Renal pelvis (tissue), 1 donor: ENCODE measurements at regions not wholly inside any gene's neighbourhood (a gene's known extent, or its start where the extent isn't known, plus 50 kb on each side); places are given as distances from the start of the nearest gene placed in this dataset.
"Not testable (repeated sequence)": the region's sequence is repeated elsewhere in the genome, so short reads cannot be mapped to it uniquely, and the experiment has no call there.

Source experiments
- DNase-seq: peaks from one replicate; pipeline ENCODE4 v3.0.0-alpha.2; 2013

- DNase-seq, result no peak
Measured at GRCh38 chr7:86202833-86203232, 440.9 kb upstream of the GRM3 start.

GRCh38 chr7:86201767-86202166 is 441.9 kb upstream of the GRM3 start:
- DNase-seq, result no peak

GRCh38 chr7:86199881-86200614 is 443.7 kb upstream of the GRM3 start:
- no peak for DNase-seq

- DNase-seq, result no peak
Measured at GRCh38 chr7:86190351-86190750, 453.4 kb upstream of the GRM3 start.

- DNase-seq, result no peak
Measured at GRCh38 chr7:86181474-86181873, 462.2 kb upstream of the GRM3 start.

- no peak for DNase-seq
Measured at GRCh38 chr7:86164827-86165226, 478.9 kb upstream of the GRM3 start.

- no peak for DNase-seq
Measured at GRCh38 chr7:86158111-86158510, 485.6 kb upstream of the GRM3 start.

GRCh38 chr7:86155623-86156022 is 488.1 kb upstream of the GRM3 start:
- DNase-seq, result no peak

GRCh38 chr7:86152926-86153325 is 490.8 kb upstream of the GRM3 start:
- DNase-seq, result no peak

GRCh38 chr7:86149024-86149665 is 494.6 kb upstream of the GRM3 start:
- DNase-seq, result no peak

- no peak for DNase-seq
Measured at GRCh38 chr7:86148501-86148900, 495.2 kb upstream of the GRM3 start.

- no peak for DNase-seq
Measured at GRCh38 chr7:86137343-86137742, 506.4 kb upstream of the GRM3 start.

- no peak for DNase-seq
Measured at GRCh38 chr7:86130268-86130667, 513.4 kb upstream of the GRM3 start.

GRCh38 chr7:86123476-86123875 is 520.2 kb upstream of the GRM3 start:
- DNase-seq, result no peak

GRCh38 chr7:86094166-86094669 is 549.5 kb upstream of the GRM3 start:
- no peak for DNase-seq

GRCh38 chr7:86091369-86091768 is 552.3 kb upstream of the GRM3 start:
- no peak for DNase-seq

- DNase-seq, result no peak
Measured at GRCh38 chr7:86089455-86089854, 554.3 kb upstream of the GRM3 start.

- not testable (repeated sequence) for DNase-seq
Measured at GRCh38 chr7:86064572-86064971, 579.1 kb upstream of the GRM3 start.

GRCh38 chr7:86058649-86059048 is 585.1 kb upstream of the GRM3 start:
- DNase-seq, result no peak

GRCh38 chr7:86050918-86051317 is 592.8 kb upstream of the GRM3 start:
- no peak for DNase-seq

GRCh38 chr7:86049910-86050309 is 593.8 kb upstream of the GRM3 start:
- DNase-seq, result no peak

GRCh38 chr7:86045197-86045596 is 598.5 kb upstream of the GRM3 start:
- DNase-seq, result not testable (repeated sequence)

- DNase-seq, result no peak
Measured at GRCh38 chr7:86025807-86026206, 617.9 kb upstream of the GRM3 start.

- DNase-seq, result no peak
Measured at GRCh38 chr7:86013662-86014061, 630.0 kb upstream of the GRM3 start.
